A549 (cell line): ENCODE measurements at regions not wholly inside any gene's neighbourhood (a gene's known extent, or its start where the extent isn't known, plus 50 kb on each side); places are given as distances from the start of the nearest gene placed in this dataset.

Source experiments
- ATAC-seq, 2 experiments: fragments of 200-7000 bp in 1 of 2; fragments of >200 bp in 1 of 2; cut with Nextera tagmentation in 1 of 2; cut with Tn5 transposase in 1 of 2; 3 replicates each; pipeline versions ENCODE4 v1.8.0 to v1.9.1; 2018 to 2020; ENCODE audit warnings: mild to moderate bottlenecking in 1 of 2, moderate library complexity in 1 of 2
- CTCF ChIA-PET: fragments of 300-600 bp; sonication (Branson Sonifier 250); formaldehyde crosslinking; extraction: SDS; loops from one replicate; lab custom pipeline; 2021; ENCODE audit warnings: antibody characterized with exemption, inconsistent platforms; lab: Yijun Ruan, JAX
- POLR2A ChIA-PET: fragments of 350-600 bp; formaldehyde crosslinking; extraction: SDS; loops from one replicate; lab custom pipeline; 2021; ENCODE audit warnings: antibody characterized with exemption, inconsistent platforms; lab: Yijun Ruan, JAX
- DNase-seq, 2 experiments: peaks; one replicate each; pipeline versions ENCODE4 v3.0.0 to v3.0.0-alpha.2; 2011 to 2016; ENCODE audit warnings: low read depth in 1 of 2, low spot score in 1 of 2
- FAIRE-seq: peaks from 2 replicates; lab custom pipeline; 2011; peaks lifted over from hg19 to GRCh38; lab: Jason Lieb, UNC
- H3K27ac ChIP-seq, 2 experiments: fragments of >200 bp; sonication (Bioruptor Twin); formaldehyde crosslinking; 3 replicates each; pipeline ENCODE4 v1.5.1; 2016 to 2017
- H3K4me1 ChIP-seq: fragments of >200 bp; sonication (Bioruptor Twin); formaldehyde crosslinking; 3 replicates; pipeline ENCODE4 v1.6.1; 2016
- H3K4me2 ChIP-seq: fragments of >200 bp; sonication (Bioruptor Twin); formaldehyde crosslinking; 3 replicates; pipeline ENCODE4 v1.6.1; 2016
- H3K4me3 ChIP-seq: fragments of >200 bp; sonication (Bioruptor Twin); formaldehyde crosslinking; 3 replicates; pipeline ENCODE4 v1.5.1; 2016
- H3K9me3 ChIP-seq: fragments of >200 bp; sonication (Bioruptor Twin); formaldehyde crosslinking; 3 replicates; pipeline ENCODE4 v1.6.1; 2016
- EHF ChIP-seq: fragments of 250-450 bp; sonication (Bioruptor Pico); IDR thresholded peaks from 2 replicates; pipeline ENCODE4 v1.5.0; 2020; ENCODE audit warnings: mild to moderate bottlenecking
- EP300 ChIP-seq, 2 experiments: fragments of >200 bp; sonication (Bioruptor Twin); formaldehyde crosslinking; IDR thresholded peaks; 2 replicates in 1 of 2; 3 replicates in 1 of 2; pipeline ENCODE4 v1.6.1; 2016 to 2017
- FOXS1 ChIP-seq: fragments of 250-450 bp; sonication (Bioruptor Pico); IDR thresholded peaks from 2 replicates; pipeline ENCODE4 v1.5.0; 2020; ENCODE audit warnings: mild to moderate bottlenecking, moderate library complexity
- HDAC2 ChIP-seq: fragments of 200-600 bp; sonication (generic); IDR thresholded peaks from 2 replicates; pipeline ENCODE4 v1.6.1; 2016
- HOXA7 ChIP-seq: fragments of 250-450 bp; sonication (Bioruptor Pico); IDR thresholded peaks from 2 replicates; pipeline ENCODE4 v1.5.0; 2020; ENCODE audit warnings: mild to moderate bottlenecking, moderate library complexity
- HOXB5 ChIP-seq: fragments of 250-450 bp; sonication (Bioruptor Pico); IDR thresholded peaks from 2 replicates; pipeline ENCODE4 v1.5.0; 2020; ENCODE audit warnings: mild to moderate bottlenecking, moderate library complexity
- KDM5A ChIP-seq: fragments of 200-600 bp; sonication (generic); IDR thresholded peaks from 2 replicates; pipeline ENCODE4 v1.6.1; 2016; ENCODE audit warnings: antibody characterized with exemption, mild to moderate bottlenecking
- NFE2L2 ChIP-seq: fragments of 150-350 bp; conservative IDR thresholded peaks from 2 replicates; pipeline ENCODE4 v1.6.1; 2014; ENCODE audit warnings: low read length
- NR3C1 ChIP-seq: fragments of >200 bp; sonication (Bioruptor Twin); formaldehyde crosslinking; IDR thresholded peaks from 3 replicates; pipeline ENCODE4 v1.6.1; 2017
- PHF8 ChIP-seq: fragments of 200-600 bp; sonication (generic); IDR thresholded peaks from 2 replicates; pipeline ENCODE4 v1.6.1; 2016; ENCODE audit warnings: low read depth, mild to moderate bottlenecking, antibody characterized with exemption, moderate library complexity, borderline replicate concordance
- RARB ChIP-seq: fragments of 250-450 bp; sonication (Bioruptor Pico); IDR thresholded peaks from 2 replicates; pipeline ENCODE4 v1.8.0; 2021; ENCODE audit warnings: mild to moderate bottlenecking, moderate library complexity
- RNF2 ChIP-seq: fragments of 200-600 bp; sonication (generic); IDR thresholded peaks from 2 replicates; pipeline ENCODE4 v1.6.1; 2016; ENCODE audit warnings: low read depth, mild to moderate bottlenecking, antibody characterized with exemption, moderate library complexity, borderline replicate concordance
- SREBF2 ChIP-seq: fragments of 450-650 bp; IDR thresholded peaks from 2 replicates; pipeline ENCODE4 v1.6.1; 2014; ENCODE audit warnings: mild to moderate bottlenecking, moderate library complexity
- TP53 ChIP-seq: fragments of 250-450 bp; sonication (Bioruptor Pico); IDR thresholded peaks from 2 replicates; pipeline ENCODE4 v1.5.0; 2021; ENCODE audit warnings: mild to moderate bottlenecking, moderate library complexity
- ZC3H11A ChIP-seq: fragments of 450-650 bp; IDR thresholded peaks from 2 replicates; pipeline ENCODE4 v1.6.1; 2014; ENCODE audit warnings: antibody characterized with exemption, mild to moderate bottlenecking
- ZNF302 ChIP-seq: fragments of 250-450 bp; sonication (Bioruptor Pico); IDR thresholded peaks from 2 replicates; pipeline ENCODE4 v1.9.0; 2021; ENCODE audit warnings: inconsistent platforms, mild to moderate bottlenecking, moderate library complexity
- WGBS: methylation state at CpG from one replicate; pipeline ENCODE4 v1.1.6; 2017; ENCODE audit errors: missing lambda C conversion rate; 5-methylcytosine and 5-hydroxymethylcytosine counted together
- TF ChIP-seq, protein P1 (sequence below): fragments of 250-450 bp; sonication (Bioruptor Pico); IDR thresholded peaks from 2 replicates; pipeline ENCODE4 v1.5.0; 2020; ENCODE audit warnings: low read depth, mild to moderate bottlenecking, moderate library complexity
- TF ChIP-seq, protein P2 (sequence below): fragments of >200 bp; sonication (Bioruptor Twin); formaldehyde crosslinking; IDR thresholded peaks from 3 replicates; pipeline ENCODE4 v1.6.1; 2016
- TF ChIP-seq, protein P3 (sequence below): IDR thresholded peaks from 2 replicates; pipeline ENCODE4 v1.6.1; 2012; ENCODE audit warnings: low read depth, borderline replicate concordance
- TF ChIP-seq, protein P4 (sequence below): fragments of 450-650 bp; IDR thresholded peaks from 2 replicates; pipeline ENCODE4 v1.6.1; 2014; ENCODE audit warnings: antibody characterized with exemption

DNA sequence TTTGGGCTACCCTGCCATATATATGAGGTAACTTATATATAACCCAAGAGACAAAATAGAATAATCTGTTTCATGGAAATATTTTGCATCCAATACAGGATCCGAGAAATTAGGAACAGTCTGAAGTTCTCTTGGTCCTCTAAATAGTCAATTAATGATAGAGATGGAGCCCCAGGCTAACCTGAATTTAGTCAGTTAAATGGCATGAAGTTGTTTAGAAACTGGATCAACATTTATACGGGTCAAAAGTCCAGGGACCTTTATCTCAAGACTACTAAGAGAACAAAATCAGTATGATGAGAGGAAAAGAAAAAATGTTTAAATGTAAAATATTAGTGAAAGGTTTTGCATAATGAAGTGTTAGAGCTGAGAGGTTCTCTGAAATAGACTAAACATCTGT lies 303.3 kb upstream of the ACTBL2 start:
- ChIA-PET CTCF (no interaction called here), POLR2A (no interaction called here)
- no peak overlapping the region for H3K27ac ChIP-seq
- TF ChIP-seq RNF2 (no peak), HOXA7 (CRISPR knock-in tag) (no peak), ZC3H11A (no peak), EP300 (IDR thresholded peaks at IDR 0.05) (no peak), SREBF2 (no peak), TP53 (CRISPR knock-in tag) (no peak), NFE2L2 (no peak), PHF8 (no peak), EHF (CRISPR knock-in tag) (no peak), KDM5A (no peak), ZNF302 (CRISPR knock-in tag) (no peak)
- TF ChIP-seq, protein P1, sequence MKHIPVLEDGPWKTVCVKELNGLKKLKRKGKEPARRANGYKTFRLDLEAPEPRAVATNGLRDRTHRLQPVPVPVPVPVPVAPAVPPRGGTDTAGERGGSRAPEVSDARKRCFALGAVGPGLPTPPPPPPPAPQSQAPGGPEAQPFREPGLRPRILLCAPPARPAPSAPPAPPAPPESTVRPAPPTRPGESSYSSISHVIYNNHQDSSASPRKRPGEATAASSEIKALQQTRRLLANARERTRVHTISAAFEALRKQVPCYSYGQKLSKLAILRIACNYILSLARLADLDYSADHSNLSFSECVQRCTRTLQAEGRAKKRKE (CRISPR knock-in tag): no peak
- TF ChIP-seq, protein P2, sequence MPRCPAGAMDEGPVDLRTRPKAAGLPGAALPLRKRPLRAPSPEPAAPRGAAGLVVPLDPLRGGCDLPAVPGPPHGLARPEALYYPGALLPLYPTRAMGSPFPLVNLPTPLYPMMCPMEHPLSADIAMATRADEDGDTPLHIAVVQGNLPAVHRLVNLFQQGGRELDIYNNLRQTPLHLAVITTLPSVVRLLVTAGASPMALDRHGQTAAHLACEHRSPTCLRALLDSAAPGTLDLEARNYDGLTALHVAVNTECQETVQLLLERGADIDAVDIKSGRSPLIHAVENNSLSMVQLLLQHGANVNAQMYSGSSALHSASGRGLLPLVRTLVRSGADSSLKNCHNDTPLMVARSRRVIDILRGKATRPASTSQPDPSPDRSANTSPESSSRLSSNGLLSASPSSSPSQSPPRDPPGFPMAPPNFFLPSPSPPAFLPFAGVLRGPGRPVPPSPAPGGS: no peak
- TF ChIP-seq, protein P3, sequence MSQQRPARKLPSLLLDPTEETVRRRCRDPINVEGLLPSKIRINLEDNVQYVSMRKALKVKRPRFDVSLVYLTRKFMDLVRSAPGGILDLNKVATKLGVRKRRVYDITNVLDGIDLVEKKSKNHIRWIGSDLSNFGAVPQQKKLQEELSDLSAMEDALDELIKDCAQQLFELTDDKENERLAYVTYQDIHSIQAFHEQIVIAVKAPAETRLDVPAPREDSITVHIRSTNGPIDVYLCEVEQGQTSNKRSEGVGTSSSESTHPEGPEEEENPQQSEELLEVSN: no peak
- TF ChIP-seq, protein P4, sequence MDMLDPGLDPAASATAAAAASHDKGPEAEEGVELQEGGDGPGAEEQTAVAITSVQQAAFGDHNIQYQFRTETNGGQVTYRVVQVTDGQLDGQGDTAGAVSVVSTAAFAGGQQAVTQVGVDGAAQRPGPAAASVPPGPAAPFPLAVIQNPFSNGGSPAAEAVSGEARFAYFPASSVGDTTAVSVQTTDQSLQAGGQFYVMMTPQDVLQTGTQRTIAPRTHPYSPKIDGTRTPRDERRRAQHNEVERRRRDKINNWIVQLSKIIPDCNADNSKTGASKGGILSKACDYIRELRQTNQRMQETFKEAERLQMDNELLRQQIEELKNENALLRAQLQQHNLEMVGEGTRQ: no peak
- no peaks in the 10 kb centered on the region for H3K9me3 ChIP-seq
- 75% methylated on average over 2 of the region's 2 CpGs for WGBS
- no peak for ATAC-seq
- DNase-seq: no peak
- H3K4me1 ChIP-seq: no peaks in the 10 kb centered on the region
- no peak overlapping the region for H3K4me2 ChIP-seq
- peak; percentile 13 for FAIRE-seq
- no peak overlapping the region for H3K4me3 ChIP-seq

DNA sequence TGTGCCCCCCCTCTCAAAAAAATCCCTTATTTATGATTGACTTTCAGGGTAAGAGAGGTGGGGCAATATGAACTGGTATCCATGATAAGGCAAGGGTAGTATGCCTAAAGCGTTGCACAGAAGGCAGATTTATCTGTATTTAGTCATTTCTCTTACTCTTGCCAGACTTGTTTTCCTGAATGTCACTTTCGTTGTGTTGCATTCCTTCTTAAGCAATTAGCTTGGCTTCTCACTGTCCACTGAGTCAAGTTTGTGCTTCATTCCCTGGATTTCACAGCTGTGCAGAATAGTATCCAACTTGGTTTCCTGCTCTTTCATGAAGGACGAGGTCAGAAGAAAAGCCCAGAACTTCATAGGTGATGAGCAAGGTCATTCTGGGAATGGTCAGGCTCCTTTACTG lies 301.5 kb upstream of the ACTBL2 start:
- no peak for TF ChIP-seq FOXS1 (CRISPR knock-in tag)
- TF ChIP-seq RARB: no peak
- TF ChIP-seq NFE2L2: no peak
- no peak for TF ChIP-seq HOXB5 (CRISPR knock-in tag)
- no peak for TF ChIP-seq RNF2
- TF ChIP-seq, protein P1 (CRISPR knock-in tag): no peak
- no peak for TF ChIP-seq SREBF2
- TF ChIP-seq HDAC2: no peak
- TF ChIP-seq, protein P4: no peak
- TF ChIP-seq NR3C1: no peak
- 0 out of 6 replicates have a peak overlapping the region, but pooled peaks of 1 of the 2 experiments have one; percentile 13 for H3K27ac ChIP-seq
- no peak for DNase-seq
- H3K9me3 ChIP-seq: no peaks in the 10 kb centered on the region
- H3K4me2 ChIP-seq: no peak overlapping the region
- CTCF ChIA-PET: interaction anchor here (1.2 kb wide), 1 partner anchor 677 kb away, joined by 5 read pairs; no protein-coding TSS in a partner anchor
- POLR2A ChIA-PET: no interaction called here
- H3K4me1 ChIP-seq: peaks cover 14% of the 10 kb centered on the region
- 82% methylated on average over 3 of the region's 3 CpGs for WGBS
- no peak for FAIRE-seq
- no peak for ATAC-seq
- H3K4me3 ChIP-seq: no peak overlapping the region
